Immature natural killer cell (primary cell): ENCODE measurements at regions not wholly inside any gene's neighbourhood (a gene's known extent, or its start where the extent isn't known, plus 50 kb on each side); places are given as distances from the start of the nearest gene placed in this dataset.
"Not testable (repeated sequence)": the region's sequence is repeated elsewhere in the genome, so short reads cannot be mapped to it uniquely, and the experiment has no call there.

Source experiments
- DNase-seq, 3 donors: peaks; one replicate each; pipeline ENCODE4 v3.0.0; 2022; ENCODE audit warnings: mixed read lengths in 1 of 3
- H3K27ac Mint-ChIP-seq, 6 donors: one replicate each; pipeline ENCODE4 v1.8.0; 2020; ENCODE audit warnings: mixed read lengths in 6 of 6, mild to moderate bottlenecking in 5 of 6, inconsistent platforms in 4 of 6, moderate library complexity in 3 of 6
- H3K27me3 Mint-ChIP-seq, 3 donors: one replicate each; pipeline ENCODE4 v1.8.0; 2020 to 2021; ENCODE audit warnings: low read depth in 3 of 3, mild to moderate bottlenecking in 3 of 3, mixed read lengths in 3 of 3, moderate library complexity in 3 of 3, inconsistent platforms in 1 of 3
- H3K36me3 Mint-ChIP-seq, 3 donors: one replicate each; pipeline ENCODE4 v1.8.0; 2020; ENCODE audit warnings: mixed read lengths in 3 of 3, inconsistent platforms in 2 of 3, mild to moderate bottlenecking in 2 of 3
- H3K4me1 Mint-ChIP-seq, 2 donors: one replicate each; pipeline ENCODE4 v1.8.0; 2020; ENCODE audit warnings: inconsistent platforms in 2 of 2, mild to moderate bottlenecking in 2 of 2, mixed read lengths in 2 of 2, moderate library complexity in 1 of 2
- H3K4me3 Mint-ChIP-seq, 5 donors: one replicate each; pipeline ENCODE4 v1.8.0; 2020; ENCODE audit warnings: mild to moderate bottlenecking in 5 of 5, mixed read lengths in 5 of 5, inconsistent platforms in 3 of 5, moderate library complexity in 3 of 5
- H3K9me3 Mint-ChIP-seq, 6 donors: one replicate each; pipeline ENCODE4 v1.8.0; 2020; ENCODE audit warnings: mild to moderate bottlenecking in 6 of 6, mixed read lengths in 6 of 6, inconsistent platforms in 4 of 6, moderate library complexity in 3 of 6

GRCh38 chr2:122692400-122693083 is 937.1 kb downstream of the TSN start:
- no peak overlapping the region for H3K4me3 Mint-ChIP-seq
- no peaks in the 10 kb centered on the region for H3K36me3 Mint-ChIP-seq
- peaks cover 5 to 17% (median 11%) of the 10 kb centered on the region in 6 donors for H3K9me3 Mint-ChIP-seq

GRCh38 chr2:122697415-122697814 is 942.0 kb downstream of the TSN start:
- peaks cover 2 to 18% (median 9%) of the 10 kb centered on the region in 6 donors for H3K9me3 Mint-ChIP-seq
- no peaks in the 10 kb centered on the region for H3K4me1 Mint-ChIP-seq
- no peak overlapping the region for H3K4me3 Mint-ChIP-seq
- H3K27me3 Mint-ChIP-seq, result no peaks in the 10 kb centered on the region
- H3K36me3 Mint-ChIP-seq, result no peaks in the 10 kb centered on the region
- no peak overlapping the region for H3K27ac Mint-ChIP-seq
- DNase-seq, result no peak

More at GRCh38 chr2:122692400-122693083, 937.1 kb downstream of the TSN start:
- DNase-seq, result no peak
- H3K27ac Mint-ChIP-seq, result no peak overlapping the region
- H3K4me1 Mint-ChIP-seq, result no peaks in the 10 kb centered on the region
- no peaks in the 10 kb centered on the region for H3K27me3 Mint-ChIP-seq

- Mint-ChIP-seq H3K36me3 (no peaks in the 10 kb centered on the region), H3K27me3 (no peaks in the 10 kb centered on the region), H3K27ac (no peak overlapping the region)
Observed at GRCh38 chr2:122703676-122704075, 948.2 kb downstream of the TSN start.

GRCh38 chr2:122704109-122704563 is 948.7 kb downstream of the TSN start:
- Mint-ChIP-seq H3K9me3 (peaks cover 0 to 29% (median 8%) of the 10 kb centered on the region in 6 donors), H3K4me3 (no peak overlapping the region), H3K27ac (no peak overlapping the region), H3K4me1 (no peaks in the 10 kb centered on the region), H3K36me3 (no peaks in the 10 kb centered on the region), H3K27me3 (no peaks in the 10 kb centered on the region)
- DNase-seq, result no peak

More at GRCh38 chr2:122703676-122704075, 948.2 kb downstream of the TSN start:
- DNase-seq, result no peak
- Mint-ChIP-seq H3K4me3 (no peak overlapping the region), H3K9me3 (peaks cover 0 to 24% (median 8%) of the 10 kb centered on the region in 6 donors), H3K4me1 (no peaks in the 10 kb centered on the region)

GRCh38 chr2:122705746-122706145 is 950.3 kb downstream of the TSN start:
- Mint-ChIP-seq H3K27ac (no peak overlapping the region), H3K27me3 (peaks cover 0 to 2% (median 0%) of the 10 kb centered on the region in 3 donors), H3K4me1 (no peaks in the 10 kb centered on the region), H3K9me3 (peaks cover 0 to 39% (median 11%) of the 10 kb centered on the region in 6 donors), H3K36me3 (no peaks in the 10 kb centered on the region), H3K4me3 (no peak overlapping the region)
- no peak for DNase-seq

- Mint-ChIP-seq H3K27ac (no peak overlapping the region), H3K4me3 (no peak overlapping the region), H3K27me3 (peaks cover 0 to 2% (median 0%) of the 10 kb centered on the region in 3 donors), H3K36me3 (peaks cover 0 to 3% (median 0%) of the 10 kb centered on the region in 3 donors), H3K9me3 (peaks cover 0 to 43% (median 11%) of the 10 kb centered on the region in 6 donors), H3K4me1 (no peaks in the 10 kb centered on the region)
- no peak for DNase-seq
Observed at GRCh38 chr2:122706757-122707223, 951.3 kb downstream of the TSN start.

GRCh38 chr2:122707224-122707824 is 951.9 kb downstream of the TSN start:
- no peak overlapping the region for H3K4me3 Mint-ChIP-seq
- no peak for DNase-seq
- H3K36me3 Mint-ChIP-seq, result peaks cover 0 to 3% (median 0%) of the 10 kb centered on the region in 3 donors
- H3K27ac Mint-ChIP-seq, result no peak overlapping the region
- no peaks in the 10 kb centered on the region for H3K4me1 Mint-ChIP-seq
- peaks cover 0 to 2% (median 0%) of the 10 kb centered on the region in 3 donors for H3K27me3 Mint-ChIP-seq
- peaks cover 0 to 43% (median 13%) of the 10 kb centered on the region in 6 donors for H3K9me3 Mint-ChIP-seq

GRCh38 chr2:122710049-122710448 is 954.6 kb downstream of the TSN start:
- no peak overlapping the region for H3K27ac Mint-ChIP-seq
- H3K36me3 Mint-ChIP-seq, result peaks cover 0 to 3% (median 3%) of the 10 kb centered on the region in 3 donors
- H3K9me3 Mint-ChIP-seq, result peaks cover 5 to 58% (median 21%) of the 10 kb centered on the region in 6 donors
- peaks cover 0 to 4% (median 1%) of the 10 kb centered on the region in 3 donors for H3K27me3 Mint-ChIP-seq
- H3K4me1 Mint-ChIP-seq, result no peaks in the 10 kb centered on the region
- H3K4me3 Mint-ChIP-seq, result no peak overlapping the region
- DNase-seq, result no peak

- H3K9me3 Mint-ChIP-seq, result peaks cover 10 to 63% (median 23%) of the 10 kb centered on the region in 6 donors
Observed at GRCh38 chr2:122713800-122714199, 958.3 kb downstream of the TSN start.

GRCh38 chr2:122720822-122721221 is 965.4 kb downstream of the TSN start:
- not testable (repeated sequence) for H3K36me3 Mint-ChIP-seq, H3K4me1 Mint-ChIP-seq

More at GRCh38 chr2:122713800-122714199, 958.3 kb downstream of the TSN start:
- Mint-ChIP-seq H3K27me3 (peaks cover 0 to 6% (median 1%) of the 10 kb centered on the region in 3 donors), H3K36me3 (peaks cover 0 to 3% (median 3%) of the 10 kb centered on the region in 3 donors), H3K4me3 (no peak overlapping the region), H3K4me1 (no peaks in the 10 kb centered on the region), H3K27ac (no peak overlapping the region)
- DNase-seq, result no peak

GRCh38 chr2:122734766-122735424 is 979.4 kb downstream of the TSN start:
- Mint-ChIP-seq H3K36me3 (peaks cover 0 to 3% (median 0%) of the 10 kb centered on the region in 3 donors), H3K4me3 (no peak overlapping the region), H3K9me3 (peaks cover 2 to 26% (median 10%) of the 10 kb centered on the region in 6 donors), H3K27me3 (peaks cover 0 to 2% (median 1%) of the 10 kb centered on the region in 3 donors), H3K4me1 (peaks cover 0 to 19% of the 10 kb centered on the region in 2 donors), H3K27ac (no peak overlapping the region)
- DNase-seq, result no peak

More at GRCh38 chr2:122720822-122721221, 965.4 kb downstream of the TSN start:
- H3K4me3 Mint-ChIP-seq, DNase-seq, H3K27me3 Mint-ChIP-seq, H3K27ac Mint-ChIP-seq: not testable (repeated sequence)
- H3K9me3 Mint-ChIP-seq, result peaks cover 2 to 53% (median 15%) of the 10 kb centered on the region in 6 donors

GRCh38 chr2:122736279-122736678 is 980.8 kb downstream of the TSN start:
- Mint-ChIP-seq H3K36me3 (peaks cover 0 to 3% (median 0%) of the 10 kb centered on the region in 3 donors), H3K9me3 (peaks cover 2 to 36% (median 11%) of the 10 kb centered on the region in 6 donors), H3K27ac (no peak overlapping the region), H3K27me3 (peaks cover 0 to 1% (median under 1%) of the 10 kb centered on the region in 3 donors), H3K4me1 (peaks cover 0 to 25% of the 10 kb centered on the region in 2 donors), H3K4me3 (no peak overlapping the region)
- DNase-seq, result no peak

GRCh38 chr2:122737429-122738077 is 982.1 kb downstream of the TSN start:
- DNase-seq, result no peak
- peaks cover 0 to 1% (median 0%) of the 10 kb centered on the region in 3 donors for H3K27me3 Mint-ChIP-seq
- H3K4me3 Mint-ChIP-seq, result peak overlapping the region in 2 of 5 donors; percentile 4 to 36
- peaks cover 0 to 25% of the 10 kb centered on the region in 2 donors for H3K4me1 Mint-ChIP-seq
- peaks cover 2 to 45% (median 9%) of the 10 kb centered on the region in 6 donors for H3K9me3 Mint-ChIP-seq
- peak overlapping the region in 3 of 6 donors; percentile 22 to 56 (median 52) for H3K27ac Mint-ChIP-seq
- peaks cover 0 to 3% (median 0%) of the 10 kb centered on the region in 3 donors for H3K36me3 Mint-ChIP-seq
